A549 (cell line): ENCODE measurements at regions not wholly inside any gene's neighbourhood (a gene's known extent, or its start where the extent isn't known, plus 50 kb on each side); places are given as distances from the start of the nearest gene placed in this dataset.

ENCODE experiments used
- CBX8 ChIP-seq: fragments of 200-600 bp; sonication (generic); IDR thresholded peaks from 2 replicates; pipeline ENCODE4 v1.6.1; 2016
- CEBPB ChIP-seq, 2 experiments: fragments of >200 bp in 1 of 2; sonication (Bioruptor Twin) in 1 of 2; formaldehyde crosslinking in 1 of 2; IDR thresholded peaks; 2 replicates each; pipeline ENCODE4 v1.6.1; 2012 to 2016
- EHMT2 ChIP-seq: fragments of 200-600 bp; sonication (generic); IDR thresholded peaks from 2 replicates; pipeline ENCODE4 v1.6.1; 2016; ENCODE audit warnings: antibody characterized with exemption, low read depth, mild to moderate bottlenecking, moderate library complexity
- EP300 ChIP-seq, 2 experiments: fragments of >200 bp; sonication (Bioruptor Twin); formaldehyde crosslinking; IDR thresholded peaks; 2 replicates in 1 of 2; 3 replicates in 1 of 2; pipeline ENCODE4 v1.6.1; 2016 to 2017
- HEYL ChIP-seq: fragments of 250-450 bp; sonication (Bioruptor Pico); IDR thresholded peaks from 2 replicates; pipeline ENCODE4 v1.8.0; 2021; ENCODE audit warnings: mild to moderate bottlenecking, moderate library complexity
- MYC ChIP-seq: IDR thresholded peaks from 2 replicates; pipeline ENCODE4 v1.6.1; 2012; ENCODE audit warnings: mild to moderate bottlenecking, inconsistent platforms, low read length, improper control_type of control experiment, borderline replicate concordance
- NPAS2 ChIP-seq: fragments of 250-450 bp; sonication (Bioruptor Pico); IDR thresholded peaks from 2 replicates; pipeline ENCODE4 v1.8.0; 2022; ENCODE audit warnings: mild to moderate bottlenecking, moderate library complexity, borderline replicate concordance
- RFX5 ChIP-seq: fragments of 450-650 bp; IDR thresholded peaks from 2 replicates; pipeline ENCODE4 v1.7.1; 2014; ENCODE audit warnings: antibody characterized with exemption, mild to moderate bottlenecking, moderate library complexity
- SREBF2 ChIP-seq: fragments of 450-650 bp; IDR thresholded peaks from 2 replicates; pipeline ENCODE4 v1.6.1; 2014; ENCODE audit warnings: mild to moderate bottlenecking, moderate library complexity
- TF ChIP-seq, protein P1 (sequence below): IDR thresholded peaks from 2 replicates; pipeline ENCODE4 v1.6.1; 2012
- TF ChIP-seq, protein P2 (sequence below): fragments of >200 bp; sonication (Bioruptor Twin); formaldehyde crosslinking; IDR thresholded peaks from 3 replicates; pipeline ENCODE4 v1.5.1; 2016
- TF ChIP-seq, protein P3 (sequence below): fragments of 250-450 bp; sonication (Bioruptor Pico); IDR thresholded peaks from 2 replicates; pipeline ENCODE4 v1.5.0; 2021; ENCODE audit warnings: mild to moderate bottlenecking, moderate library complexity, borderline replicate concordance

DNA sequence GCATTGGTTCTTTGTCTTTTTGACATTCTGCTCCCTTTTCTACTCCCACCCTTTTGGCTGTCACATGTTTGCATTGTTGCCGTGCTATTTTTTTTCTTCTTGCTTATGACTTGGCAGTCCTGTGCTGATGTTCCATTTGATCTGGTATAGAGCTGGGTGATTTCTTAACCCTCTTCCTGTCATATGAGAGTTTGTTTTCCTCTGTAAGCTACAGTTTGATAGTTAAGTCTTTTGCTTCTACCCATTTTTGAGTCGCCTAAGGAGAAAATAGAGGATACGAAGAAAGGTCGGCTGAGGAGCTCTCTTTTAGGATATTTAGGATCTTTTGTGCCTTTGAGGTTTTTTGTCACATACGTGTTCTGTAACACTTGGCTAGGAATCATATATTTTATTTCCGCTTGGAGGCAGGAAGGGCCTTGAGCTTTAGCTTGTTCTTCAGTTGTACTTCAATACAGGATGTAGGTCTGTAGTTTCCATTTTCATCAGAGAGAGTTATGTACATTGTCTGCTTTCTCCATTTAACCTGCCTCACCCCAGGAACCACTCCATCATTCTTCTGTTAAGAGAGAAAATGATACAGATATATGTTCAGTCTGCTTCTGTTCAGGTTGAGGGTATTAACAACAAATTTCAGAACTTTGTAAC is 150.7 kb downstream of the BACH1 start:
- no peak for TF ChIP-seq HEYL (CRISPR knock-in tag)
- TF ChIP-seq NPAS2 (CRISPR knock-in tag) = no peak
- no peak for TF ChIP-seq RFX5
- no peak for TF ChIP-seq EP300 (IDR thresholded peaks at IDR 0.05)
- TF ChIP-seq CEBPB (IDR thresholded peaks at IDR 0.05) = no peak
- TF ChIP-seq SREBF2 = no peak
- TF ChIP-seq, protein P1, sequence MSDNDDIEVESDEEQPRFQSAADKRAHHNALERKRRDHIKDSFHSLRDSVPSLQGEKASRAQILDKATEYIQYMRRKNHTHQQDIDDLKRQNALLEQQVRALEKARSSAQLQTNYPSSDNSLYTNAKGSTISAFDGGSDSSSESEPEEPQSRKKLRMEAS = no peak
- TF ChIP-seq, protein P2, sequence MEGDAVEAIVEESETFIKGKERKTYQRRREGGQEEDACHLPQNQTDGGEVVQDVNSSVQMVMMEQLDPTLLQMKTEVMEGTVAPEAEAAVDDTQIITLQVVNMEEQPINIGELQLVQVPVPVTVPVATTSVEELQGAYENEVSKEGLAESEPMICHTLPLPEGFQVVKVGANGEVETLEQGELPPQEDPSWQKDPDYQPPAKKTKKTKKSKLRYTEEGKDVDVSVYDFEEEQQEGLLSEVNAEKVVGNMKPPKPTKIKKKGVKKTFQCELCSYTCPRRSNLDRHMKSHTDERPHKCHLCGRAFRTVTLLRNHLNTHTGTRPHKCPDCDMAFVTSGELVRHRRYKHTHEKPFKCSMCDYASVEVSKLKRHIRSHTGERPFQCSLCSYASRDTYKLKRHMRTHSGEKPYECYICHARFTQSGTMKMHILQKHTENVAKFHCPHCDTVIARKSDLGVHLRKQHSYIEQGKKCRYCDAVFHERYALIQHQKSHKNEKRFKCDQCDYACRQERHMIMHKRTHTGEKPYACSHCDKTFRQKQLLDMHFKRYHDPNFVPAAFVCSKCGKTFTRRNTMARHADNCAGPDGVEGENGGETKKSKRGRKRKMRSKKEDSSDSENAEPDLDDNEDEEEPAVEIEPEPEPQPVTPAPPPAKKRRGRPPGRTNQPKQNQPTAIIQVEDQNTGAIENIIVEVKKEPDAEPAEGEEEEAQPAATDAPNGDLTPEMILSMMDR = no peak
- no peak for TF ChIP-seq CBX8
- TF ChIP-seq, protein P3, sequence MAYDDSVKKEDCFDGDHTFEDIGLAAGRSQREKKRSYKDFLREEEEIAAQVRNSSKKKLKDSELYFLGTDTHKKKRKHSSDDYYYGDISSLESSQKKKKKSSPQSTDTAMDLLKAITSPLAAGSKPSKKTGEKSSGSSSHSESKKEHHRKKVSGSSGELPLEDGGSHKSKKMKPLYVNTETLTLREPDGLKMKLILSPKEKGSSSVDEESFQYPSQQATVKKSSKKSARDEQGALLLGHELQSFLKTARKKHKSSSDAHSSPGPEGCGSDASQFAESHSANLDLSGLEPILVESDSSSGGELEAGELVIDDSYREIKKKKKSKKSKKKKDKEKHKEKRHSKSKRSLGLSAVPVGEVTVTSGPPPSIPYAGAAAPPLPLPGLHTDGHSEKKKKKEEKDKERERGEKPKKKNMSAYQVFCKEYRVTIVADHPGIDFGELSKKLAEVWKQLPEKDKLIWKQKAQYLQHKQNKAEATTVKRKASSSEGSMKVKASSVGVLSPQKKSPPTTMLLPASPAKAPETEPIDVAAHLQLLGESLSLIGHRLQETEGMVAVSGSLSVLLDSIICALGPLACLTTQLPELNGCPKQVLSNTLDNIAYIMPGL = no peak
- no peak for TF ChIP-seq EHMT2
- TF ChIP-seq MYC = no peak
